Transverse colon (tissue), 4 donors: ENCODE measurements at regions not wholly inside any gene's neighbourhood (a gene's known extent, or its start where the extent isn't known, plus 50 kb on each side); places are given as distances from the start of the nearest gene placed in this dataset.

ENCODE experiments used
- DNase-seq: peaks from one replicate; pipeline ENCODE4 v3.0.0-alpha.2; 2019
- H3K27ac ChIP-seq, 4 donors: fragments of 200-600 bp; sonication (generic); 2 replicates each; pipeline ENCODE4 v1.5.1; 2016 to 2018; ENCODE audit warnings: inconsistent platforms in 4 of 4
- H3K27me3 ChIP-seq: fragments of 200-600 bp; sonication (generic); 2 replicates; pipeline ENCODE4 v1.5.1; 2017; ENCODE audit warnings: inconsistent platforms
- H3K36me3 ChIP-seq, 4 donors: fragments of 200-600 bp; sonication (generic); 2 replicates each; pipeline ENCODE4 v1.5.1; 2017 to 2019; ENCODE audit warnings: inconsistent platforms in 4 of 4
- H3K4me1 ChIP-seq, 4 donors: fragments of 200-600 bp; sonication (generic); 2 replicates each; pipeline ENCODE4 v1.5.1; 2017 to 2020; ENCODE audit warnings: inconsistent platforms in 4 of 4
- H3K4me3 ChIP-seq, 4 donors: fragments of 200-600 bp; sonication (generic); 1 replicate in 1 of 4; 2 replicates in 3 of 4; pipeline versions ENCODE4 v1.5.1 to v1.6.1; 2017 to 2019; ENCODE audit warnings: inconsistent platforms in 4 of 4
- H3K9me3 ChIP-seq, 2 donors: fragments of 200-600 bp; sonication (generic); 2 replicates each; pipeline ENCODE4 v1.5.1; 2017 to 2019; ENCODE audit warnings: inconsistent platforms in 2 of 2
- CTCF ChIP-seq, 5 experiments: fragments of 200-600 bp in 3 of 5; fragments of 450-650 bp in 2 of 5; sonication (generic) in 3 of 5; IDR thresholded peaks; 1 replicate in 2 of 5; 2 replicates in 3 of 5; pipeline ENCODE4 v1.5.1; 2016 to 2017; ENCODE audit warnings: antibody characterized with exemption in 5 of 5, inconsistent platforms in 3 of 5, mild to moderate bottlenecking in 2 of 5, moderate library complexity in 1 of 5
- EP300 ChIP-seq: sonication (generic); formaldehyde crosslinking; IDR thresholded peaks from one replicate; pipeline ENCODE4 v1.6.1; 2017; ENCODE audit warnings: antibody characterized with exemption, low read depth
- POLR2A ChIP-seq: fragments of 450-650 bp; IDR thresholded peaks from one replicate; pipeline ENCODE4 v1.6.1; 2016; ENCODE audit warnings: antibody characterized with exemption, mild to moderate bottlenecking, moderate library complexity
- POLR2AphosphoS5 ChIP-seq, 3 donors: sonication (generic); formaldehyde crosslinking; IDR thresholded peaks; one replicate each; pipeline ENCODE4 v1.6.1; 2016; ENCODE audit warnings: antibody characterized with exemption in 3 of 3
- WGBS, 2 donors: methylation state at CpG; one replicate each; pipeline ENCODE4 v1.1.5; 2018; ENCODE audit warnings: low coverage in 1 of 2; 5-methylcytosine and 5-hydroxymethylcytosine counted together
- in situ Hi-C, 4 donors: fragments of 200-750 bp; cut with MboI; loops; one replicate each; pipeline versions ENCODE4 v1.15.0 to v1.15.1; 2017; ENCODE audit warnings: low sequenced_read_pairs in 3 of 4, low pct_ligation_motif_present in 1 of 4, low pct_unique_long_range_greater_than_20kb in 1 of 4
- intact Hi-C: fragments of 100-400 bp; cut with DNase I; formaldehyde crosslinking; loops from one replicate; pipeline ENCODE4 v1.15.1; 2023; ENCODE audit warnings: low total_unique reads

GRCh38 chr4:80137631-80138030, 59.7 kb upstream of the PRDM8 start:
- in situ Hi-C loops, result no loop called here

GRCh38 chr4:80136270-80136669, 61.0 kb upstream of the PRDM8 start:
- WGBS, 2 donors, result 47 to 60% methylated on average over 1 of the region's 1 CpG
- intact Hi-C loops, result no loop called here
- Histone ChIP-seq H3K9me3 (no peaks in the 10 kb centered on the region), H3K4me1 (peaks cover 0 to 22% (median 0%) of the 10 kb centered on the region in 4 donors), H3K27me3 (no peaks in the 10 kb centered on the region), H3K36me3 (no peaks in the 10 kb centered on the region), H3K4me3 (no peak overlapping the region), H3K27ac (no peak overlapping the region)
- in situ Hi-C loops, result no loop called here
- DNase-seq, result no peak
- TF ChIP-seq POLR2A (no peak), CTCF (IDR thresholded peaks at IDR 0.05) (no peak), EP300 (no peak), POLR2AphosphoS5 (IDR thresholded peaks at IDR 0.05) (no peak)

More at GRCh38 chr4:80137631-80138030, 59.7 kb upstream of the PRDM8 start:
- Histone ChIP-seq H3K4me3 (no peak overlapping the region), H3K4me1 (peaks cover 0 to 28% (median 2%) of the 10 kb centered on the region in 4 donors), H3K36me3 (no peaks in the 10 kb centered on the region), H3K27ac (no peak overlapping the region), H3K27me3 (no peaks in the 10 kb centered on the region), H3K9me3 (no peaks in the 10 kb centered on the region)
- 86 to 90% methylated on average over 5 of the region's 5 CpGs for WGBS, 2 donors
- TF ChIP-seq EP300 (no peak), POLR2A (no peak), CTCF (IDR thresholded peaks at IDR 0.05) (no peak), POLR2AphosphoS5 (IDR thresholded peaks at IDR 0.05) (no peak)
- intact Hi-C loops, result no loop called here
- no peak for DNase-seq

DNA sequence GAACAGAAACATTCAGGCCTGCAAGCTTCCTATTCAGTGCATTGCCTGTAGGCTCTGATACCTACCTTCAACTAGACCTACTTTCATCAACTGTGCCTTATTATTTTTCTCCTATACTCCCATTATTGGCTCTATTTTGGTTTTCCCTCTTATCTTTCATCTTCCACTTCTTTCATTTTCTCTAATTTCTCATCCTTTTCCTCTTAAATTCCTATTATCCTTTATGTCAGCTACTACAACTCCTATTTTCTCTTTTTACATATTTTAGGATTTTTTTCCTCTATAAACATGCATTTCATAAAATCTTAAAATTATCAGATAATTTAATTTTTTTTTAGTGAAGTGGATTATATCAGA, 61.6 kb upstream of the PRDM8 start:
- Histone ChIP-seq H3K4me3 (no peak overlapping the region), H3K4me1 (peaks cover 0 to 22% (median 0%) of the 10 kb centered on the region in 4 donors), H3K27me3 (no peaks in the 10 kb centered on the region), H3K9me3 (no peaks in the 10 kb centered on the region), H3K27ac (peak overlapping the region in 1 of 4 donors; percentile 19), H3K36me3 (no peaks in the 10 kb centered on the region)
- no peak for TF ChIP-seq POLR2AphosphoS5 (IDR thresholded peaks at IDR 0.05)
- TF ChIP-seq POLR2A, result no peak
- no peak for TF ChIP-seq EP300
- no peak for TF ChIP-seq CTCF (IDR thresholded peaks at IDR 0.05)
- in situ Hi-C loops, result no loop called here
- intact Hi-C loops, result no loop called here
- DNase-seq, result no peak

DNA sequence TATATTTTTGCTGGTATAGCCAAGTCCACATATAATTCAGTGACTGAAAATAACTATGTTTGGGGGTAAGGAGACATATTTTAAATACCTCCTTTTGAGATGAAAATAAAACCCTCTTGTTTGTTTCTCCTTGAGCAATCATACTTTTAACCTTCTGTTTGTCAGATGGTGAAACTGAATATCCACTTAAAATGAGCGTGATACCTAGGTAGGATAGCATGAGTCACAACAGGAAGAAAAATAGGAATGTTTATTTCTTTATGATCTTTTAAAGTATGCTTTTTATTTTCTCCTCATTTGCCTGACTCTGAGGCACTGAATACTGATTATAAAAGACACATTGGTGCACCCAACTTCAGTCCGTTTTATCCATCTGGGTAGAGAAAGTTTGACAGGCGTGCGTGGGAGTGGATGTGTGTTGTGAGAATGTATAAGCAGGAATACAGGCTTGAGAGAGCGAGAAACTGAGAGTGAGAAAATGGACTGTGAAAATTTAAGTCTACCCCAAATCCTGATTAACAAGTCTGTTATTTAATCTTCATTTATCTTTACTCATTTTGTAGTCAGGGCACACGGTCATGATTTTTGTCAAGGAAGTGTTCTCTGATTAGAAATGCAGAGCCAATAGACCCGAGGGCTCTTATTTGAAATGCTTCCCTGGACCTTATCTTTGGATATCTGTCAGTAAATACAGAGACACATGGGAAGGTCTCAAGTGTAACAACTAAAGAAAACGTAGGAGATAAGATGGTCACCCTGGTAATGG, 62.1 kb upstream of the ANTXR2 start:
- H3K4me1 ChIP-seq, result peaks cover 0 to 22% (median 0%) of the 10 kb centered on the region in 4 donors
- in situ Hi-C loops, result no loop called here
- no peaks in the 10 kb centered on the region for H3K27me3 ChIP-seq
- H3K36me3 ChIP-seq, result no peaks in the 10 kb centered on the region
- peak overlapping the region in 1 of 4 donors; percentile 19 for H3K27ac ChIP-seq
- intact Hi-C loops, result no loop called here
- DNase-seq, result no peak
- no peak overlapping the region for H3K4me3 ChIP-seq
- TF ChIP-seq CTCF (IDR thresholded peaks at IDR 0.05) (no peak), POLR2AphosphoS5 (IDR thresholded peaks at IDR 0.05) (no peak), POLR2A (no peak)
- no peaks in the 10 kb centered on the region for H3K9me3 ChIP-seq
- WGBS, 2 donors, result 69 to 80% methylated on average over 8 of the region's 8 CpGs
